Suprapubic skin (tissue), 3 donors: ENCODE measurements at regions not wholly inside any gene's neighbourhood (a gene's known extent, or its start where the extent isn't known, plus 50 kb on each side); places are given as distances from the start of the nearest gene placed in this dataset.

Experiments used
- POLR2A ChIP-seq, 2 donors: fragments of 450-650 bp; IDR thresholded peaks; one replicate each; pipeline ENCODE4 v1.6.1; 2017; ENCODE audit warnings: antibody characterized with exemption in 2 of 2, mild to moderate bottlenecking in 2 of 2, moderate library complexity in 2 of 2
- TF ChIP-seq, protein P1 (sequence below), 2 donors: fragments of 200-600 bp in 1 of 2; fragments of 450-650 bp in 1 of 2; sonication (generic) in 1 of 2; IDR thresholded peaks; one replicate each; pipeline ENCODE4 v1.5.1; 2016 to 2019; ENCODE audit warnings: antibody characterized with exemption in 2 of 2, mild to moderate bottlenecking in 1 of 2, moderate library complexity in 1 of 2

- TF ChIP-seq, protein P1, sequence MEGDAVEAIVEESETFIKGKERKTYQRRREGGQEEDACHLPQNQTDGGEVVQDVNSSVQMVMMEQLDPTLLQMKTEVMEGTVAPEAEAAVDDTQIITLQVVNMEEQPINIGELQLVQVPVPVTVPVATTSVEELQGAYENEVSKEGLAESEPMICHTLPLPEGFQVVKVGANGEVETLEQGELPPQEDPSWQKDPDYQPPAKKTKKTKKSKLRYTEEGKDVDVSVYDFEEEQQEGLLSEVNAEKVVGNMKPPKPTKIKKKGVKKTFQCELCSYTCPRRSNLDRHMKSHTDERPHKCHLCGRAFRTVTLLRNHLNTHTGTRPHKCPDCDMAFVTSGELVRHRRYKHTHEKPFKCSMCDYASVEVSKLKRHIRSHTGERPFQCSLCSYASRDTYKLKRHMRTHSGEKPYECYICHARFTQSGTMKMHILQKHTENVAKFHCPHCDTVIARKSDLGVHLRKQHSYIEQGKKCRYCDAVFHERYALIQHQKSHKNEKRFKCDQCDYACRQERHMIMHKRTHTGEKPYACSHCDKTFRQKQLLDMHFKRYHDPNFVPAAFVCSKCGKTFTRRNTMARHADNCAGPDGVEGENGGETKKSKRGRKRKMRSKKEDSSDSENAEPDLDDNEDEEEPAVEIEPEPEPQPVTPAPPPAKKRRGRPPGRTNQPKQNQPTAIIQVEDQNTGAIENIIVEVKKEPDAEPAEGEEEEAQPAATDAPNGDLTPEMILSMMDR (IDR thresholded peaks at IDR 0.05): no peak
- TF ChIP-seq POLR2A (IDR thresholded peaks at IDR 0.05): no peak
Measured at GRCh38 chr11:69979632-69980031, 98.5 kb upstream of the ANO1 start.
